ENCODE measurements at regions not wholly inside any gene's neighbourhood (a gene's known extent, or its start where the extent isn't known, plus 50 kb on each side); places are given as distances from the start of the nearest gene placed in this dataset.

- no peak for TF ChIP-seq POLR2A (IDR thresholded peaks at IDR 0.05)
- TF ChIP-seq CTCF (IDR thresholded peaks at IDR 0.05) = no peak
- no peak for TF ChIP-seq EP300 (IDR thresholded peaks at IDR 0.05)
These were observed 242.2 kb downstream of the HGF start for GRCh38 chr7:81527651-81528050.

All from ovary (tissue), 3 donors.